Ascending aorta (tissue), 2 donors: ENCODE measurements at regions not wholly inside any gene's neighbourhood (a gene's known extent, or its start where the extent isn't known, plus 50 kb on each side); places are given as distances from the start of the nearest gene placed in this dataset.
A peak's percentile ranks its signal among the peaks of the same experiment; 100 is the strongest.

ENCODE experiments used
- DNase-seq, 2 donors: peaks; one replicate each; pipeline ENCODE4 v3.0.0-alpha.2; 2019; ENCODE audit warnings: low spot score in 2 of 2
- H3K27ac ChIP-seq, 2 donors: fragments of 200-600 bp; sonication (generic); one replicate each; pipeline ENCODE4 v1.5.1; 2016 to 2017; ENCODE audit warnings: mild to moderate bottlenecking in 1 of 2
- H3K27me3 ChIP-seq: fragments of 200-600 bp; sonication (generic); one replicate; pipeline ENCODE4 v1.5.1; 2017
- H3K36me3 ChIP-seq, 2 donors: fragments of 200-600 bp; sonication (generic); one replicate each; pipeline ENCODE4 v1.5.1; 2016
- H3K4me1 ChIP-seq, 2 donors: fragments of 200-600 bp; sonication (generic); one replicate each; pipeline ENCODE4 v1.5.1; 2016 to 2017; ENCODE audit warnings: mild to moderate bottlenecking in 1 of 2
- H3K4me3 ChIP-seq, 2 donors: fragments of 200-600 bp; sonication (generic); one replicate each; pipeline ENCODE4 v1.5.1; 2016 to 2017; ENCODE audit warnings: mild to moderate bottlenecking in 1 of 2
- H3K9me3 ChIP-seq, 2 donors: fragments of 200-600 bp; sonication (generic); one replicate each; pipeline ENCODE4 v1.5.1; 2016
- CTCF ChIP-seq, 3 experiments: fragments of 200-600 bp in 2 of 3; fragments of 450-650 bp in 1 of 3; sonication (generic) in 2 of 3; IDR thresholded peaks; one replicate each; pipeline ENCODE4 v1.5.1; 2016 to 2019; ENCODE audit warnings: antibody characterized with exemption in 3 of 3, mild to moderate bottlenecking in 1 of 3, moderate library complexity in 1 of 3
- intact Hi-C: fragments of 100-400 bp; cut with DNase I; formaldehyde crosslinking; loops from one replicate; pipeline ENCODE4 v1.15.1; 2023

DNA sequence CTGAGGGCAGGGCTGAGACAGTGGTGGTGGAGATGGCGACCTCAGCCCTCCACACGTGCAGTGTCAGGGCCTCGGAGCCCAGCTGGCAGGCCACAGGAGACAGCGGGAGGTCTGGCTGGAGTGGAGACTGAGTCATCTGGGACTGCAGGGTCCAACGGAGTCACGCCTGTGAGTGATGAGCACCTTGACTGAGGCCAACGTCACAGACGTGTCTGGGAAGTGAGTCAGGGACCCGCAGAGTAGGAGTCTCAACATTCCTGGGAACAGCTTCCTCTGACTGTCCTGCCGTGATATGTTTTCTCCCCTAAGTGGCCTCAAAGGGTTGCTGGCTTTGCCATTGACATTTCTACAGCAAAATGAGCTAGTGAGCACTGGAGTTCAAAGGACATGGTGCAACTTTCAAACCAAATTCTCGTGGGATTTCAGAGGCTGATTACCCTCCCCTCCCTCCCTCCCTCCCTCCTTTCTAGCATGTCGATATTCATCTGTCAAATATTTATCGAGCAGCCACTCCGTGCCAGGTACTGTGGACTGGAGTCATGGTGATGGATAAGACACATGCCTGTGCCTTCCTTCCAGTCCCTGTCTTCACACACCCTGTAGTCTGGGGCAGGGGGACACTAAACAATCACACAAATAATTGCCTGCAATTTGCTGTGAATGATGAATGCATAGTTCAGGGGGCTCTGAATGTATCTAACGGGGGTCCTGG, 53.3 kb upstream of the AMOTL2 start:
- H3K4me1 ChIP-seq = no peaks in the 10 kb centered on the region
- intact Hi-C loops = loop anchor here (2.0 kb wide), 1 partner anchor 21 kb away; no protein-coding TSS in a partner anchor
- no peaks in the 10 kb centered on the region for H3K9me3 ChIP-seq
- H3K4me3 ChIP-seq = no peak overlapping the region
- peak in 1 of 2 donors; percentile 77 for DNase-seq
- no peak overlapping the region for H3K27ac ChIP-seq
- H3K36me3 ChIP-seq = no peaks in the 10 kb centered on the region
- no peaks in the 10 kb centered on the region for H3K27me3 ChIP-seq
- TF ChIP-seq CTCF (IDR thresholded peaks at IDR 0.05) = no peak

GRCh38 chr3:134426660-134427181, 52.5 kb upstream of the AMOTL2 start:
- H3K4me3 ChIP-seq = no peak overlapping the region
- intact Hi-C loops = loop anchor here (2.0 kb wide), 1 partner anchor 20 kb away; no protein-coding TSS in a partner anchor
- H3K4me1 ChIP-seq = no peaks in the 10 kb centered on the region
- H3K36me3 ChIP-seq = no peaks in the 10 kb centered on the region
- no peaks in the 10 kb centered on the region for H3K9me3 ChIP-seq
- no peaks in the 10 kb centered on the region for H3K27me3 ChIP-seq
- H3K27ac ChIP-seq = no peak overlapping the region
- DNase-seq = no peak
- TF ChIP-seq CTCF (IDR thresholded peaks at IDR 0.05) = no peak

GRCh38 chr3:134425943-134426342, 51.7 kb upstream of the AMOTL2 start:
- Histone ChIP-seq H3K4me3 (no peak overlapping the region), H3K4me1 (no peaks in the 10 kb centered on the region), H3K27ac (no peak overlapping the region), H3K36me3 (no peaks in the 10 kb centered on the region), H3K9me3 (no peaks in the 10 kb centered on the region), H3K27me3 (no peaks in the 10 kb centered on the region)
- intact Hi-C loops = loop anchor here (2.0 kb wide), 1 partner anchor 19 kb away; no protein-coding TSS in a partner anchor
- DNase-seq = no peak
- no peak for TF ChIP-seq CTCF (IDR thresholded peaks at IDR 0.05)
